ENCODE measurements at regions not wholly inside any gene's neighbourhood (a gene's known extent, or its start where the extent isn't known, plus 50 kb on each side); places are given as distances from the start of the nearest gene placed in this dataset.

- Mint-ChIP-seq H3K9me3 (peaks cover 28% of the 10 kb centered on the region), H3K27ac (no peak overlapping the region), H3K4me3 (no peak overlapping the region), H3K36me3 (ENCODE audit: low read depth) (no peaks in the 10 kb centered on the region), H3K4me1 (ENCODE audit: low read depth) (no peaks in the 10 kb centered on the region), H3K27me3 (ENCODE audit: insufficient read depth) (no peaks in the 10 kb centered on the region)
- TF ChIP-seq, protein P1, sequence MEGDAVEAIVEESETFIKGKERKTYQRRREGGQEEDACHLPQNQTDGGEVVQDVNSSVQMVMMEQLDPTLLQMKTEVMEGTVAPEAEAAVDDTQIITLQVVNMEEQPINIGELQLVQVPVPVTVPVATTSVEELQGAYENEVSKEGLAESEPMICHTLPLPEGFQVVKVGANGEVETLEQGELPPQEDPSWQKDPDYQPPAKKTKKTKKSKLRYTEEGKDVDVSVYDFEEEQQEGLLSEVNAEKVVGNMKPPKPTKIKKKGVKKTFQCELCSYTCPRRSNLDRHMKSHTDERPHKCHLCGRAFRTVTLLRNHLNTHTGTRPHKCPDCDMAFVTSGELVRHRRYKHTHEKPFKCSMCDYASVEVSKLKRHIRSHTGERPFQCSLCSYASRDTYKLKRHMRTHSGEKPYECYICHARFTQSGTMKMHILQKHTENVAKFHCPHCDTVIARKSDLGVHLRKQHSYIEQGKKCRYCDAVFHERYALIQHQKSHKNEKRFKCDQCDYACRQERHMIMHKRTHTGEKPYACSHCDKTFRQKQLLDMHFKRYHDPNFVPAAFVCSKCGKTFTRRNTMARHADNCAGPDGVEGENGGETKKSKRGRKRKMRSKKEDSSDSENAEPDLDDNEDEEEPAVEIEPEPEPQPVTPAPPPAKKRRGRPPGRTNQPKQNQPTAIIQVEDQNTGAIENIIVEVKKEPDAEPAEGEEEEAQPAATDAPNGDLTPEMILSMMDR (IDR thresholded peaks at IDR 0.05), result no peak
- DNase-seq, result no peak
Measured at GRCh38 chr16:75971334-75971733, 245.0 kb upstream of the CPHXL start.

DNA sequence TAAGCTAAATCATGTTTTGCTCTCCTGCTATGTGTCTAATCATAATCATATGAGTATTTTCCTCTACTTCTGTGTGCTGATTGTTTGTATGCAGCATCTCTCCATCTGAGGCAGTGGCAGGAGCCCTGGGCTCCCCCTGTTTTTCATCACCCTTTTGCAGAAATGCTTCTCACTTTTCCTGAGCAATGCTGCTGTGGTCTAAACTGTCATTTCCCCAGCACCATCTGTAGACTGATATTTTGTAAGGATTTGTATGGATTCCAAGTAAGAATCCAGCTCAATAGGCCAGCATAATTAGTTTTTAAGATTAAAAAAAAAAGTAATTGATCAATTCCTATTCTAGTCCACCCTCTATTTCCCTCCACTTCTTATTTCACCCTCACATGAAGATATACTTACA, 257.0 kb upstream of the CPHXL start:
- Mint-ChIP-seq H3K4me1 (ENCODE audit: low read depth) (no peaks in the 10 kb centered on the region), H3K4me3 (no peak overlapping the region), H3K27ac (no peak overlapping the region), H3K27me3 (ENCODE audit: insufficient read depth) (no peaks in the 10 kb centered on the region; the same call in 1 of the 2 replicates), H3K9me3 (peaks cover 61% of the 10 kb centered on the region), H3K36me3 (ENCODE audit: low read depth) (peaks cover 4% of the 10 kb centered on the region; the same call in 1 of the 2 replicates)
- DNase-seq, result no peak
- TF ChIP-seq, protein P1 (IDR thresholded peaks at IDR 0.05), result no peak

GRCh38 chr16:75983741-75984381, 257.6 kb upstream of the CPHXL start:
- TF ChIP-seq, protein P1 (IDR thresholded peaks at IDR 0.05), result no peak
- Mint-ChIP-seq H3K4me3 (no peak overlapping the region), H3K36me3 (ENCODE audit: low read depth) (peaks cover 4% of the 10 kb centered on the region; the same call in 1 of the 2 replicates), H3K9me3 (peaks cover 58% of the 10 kb centered on the region), H3K27ac (no peak overlapping the region), H3K27me3 (ENCODE audit: insufficient read depth) (no peaks in the 10 kb centered on the region; the same call in 1 of the 2 replicates), H3K4me1 (ENCODE audit: low read depth) (no peaks in the 10 kb centered on the region)
- no peak for DNase-seq

DNA sequence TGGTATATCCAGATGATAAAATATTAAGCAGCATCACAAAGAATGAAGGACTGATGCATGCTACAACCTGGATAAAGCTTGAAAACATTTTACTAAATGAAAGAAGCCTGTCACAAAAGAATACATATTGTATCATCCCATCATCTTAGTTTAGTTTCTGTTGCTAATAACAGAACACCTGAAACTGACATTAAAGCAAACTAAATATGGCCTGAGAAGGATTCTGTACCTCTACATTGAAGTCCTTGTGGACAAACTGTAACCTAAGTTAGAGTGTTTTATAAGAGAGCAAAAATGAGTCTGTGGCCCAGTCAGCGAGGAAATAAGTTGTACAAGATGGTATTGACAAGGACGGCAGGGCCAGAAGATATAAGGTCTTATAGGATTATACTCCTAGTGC, 261.0 kb upstream of the CPHXL start:
- Mint-ChIP-seq H3K4me1 (ENCODE audit: low read depth) (no peaks in the 10 kb centered on the region), H3K4me3 (no peak overlapping the region), H3K27ac (no peak overlapping the region), H3K27me3 (ENCODE audit: insufficient read depth) (no peaks in the 10 kb centered on the region), H3K36me3 (ENCODE audit: low read depth) (peaks cover 4% of the 10 kb centered on the region; the same call in 1 of the 2 replicates), H3K9me3 (peaks cover 55% of the 10 kb centered on the region)
- DNase-seq, result no peak
- TF ChIP-seq, protein P1 (IDR thresholded peaks at IDR 0.05), result no peak

DNA sequence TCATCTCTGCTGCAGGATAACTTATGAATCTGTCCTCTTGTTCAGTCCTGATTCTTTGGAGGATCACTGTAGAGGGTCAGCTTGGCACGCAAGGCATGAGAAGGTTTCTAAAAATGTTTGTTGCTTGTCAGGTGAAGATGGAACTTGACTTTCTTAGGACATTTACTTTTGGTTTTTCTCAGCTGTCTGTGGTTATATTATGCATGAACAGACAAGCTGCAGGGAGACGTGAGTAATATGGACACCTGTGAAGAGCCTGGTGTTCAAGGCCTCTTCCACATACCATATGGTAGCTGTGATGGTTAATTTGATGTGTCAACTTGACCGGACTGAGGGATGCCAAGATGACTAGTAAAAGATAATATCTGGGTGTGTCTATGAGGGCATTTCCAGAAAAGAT, 270.2 kb upstream of the CPHXL start:
- no peaks in the 10 kb centered on the region for H3K36me3 Mint-ChIP-seq (ENCODE audit: low read depth)
- TF ChIP-seq, protein P1 (IDR thresholded peaks at IDR 0.05), result no peak
- no peak overlapping the region for H3K27ac Mint-ChIP-seq
- H3K27me3 Mint-ChIP-seq (ENCODE audit: insufficient read depth), result no peaks in the 10 kb centered on the region
- no peaks in the 10 kb centered on the region for H3K4me1 Mint-ChIP-seq (ENCODE audit: low read depth)
- DNase-seq, result no peak
- no peak overlapping the region for H3K4me3 Mint-ChIP-seq
- peaks cover 51% of the 10 kb centered on the region for H3K9me3 Mint-ChIP-seq

Measured in HFFc6 (cell line).